Cardiac fibroblast (primary cell): ENCODE measurements at regions not wholly inside any gene's neighbourhood (a gene's known extent, or its start where the extent isn't known, plus 50 kb on each side); places are given as distances from the start of the nearest gene placed in this dataset.

Source experiments
- DNase-seq, 2 donors: peaks; one replicate each; pipeline versions ENCODE4 v3.0.0 to v3.0.0-alpha.2; 2010; ENCODE audit warnings: low read depth in 2 of 2
- H3K4me3 ChIP-seq, 2 donors: replicated peaks in 1 of 2; 1 replicate in 1 of 2; 2 replicates in 1 of 2; pipeline ENCODE4 v1.5.1; 2011; ENCODE audit warnings: low read depth in 2 of 2, low read length in 2 of 2, mild to moderate bottlenecking in 2 of 2, moderate library complexity in 1 of 2
- TF ChIP-seq, protein P1 (sequence below): IDR thresholded peaks from one replicate; pipeline ENCODE4 v1.5.1; 2011; ENCODE audit warnings: low read depth, mild to moderate bottlenecking, low read length, inconsistent platforms

DNA sequence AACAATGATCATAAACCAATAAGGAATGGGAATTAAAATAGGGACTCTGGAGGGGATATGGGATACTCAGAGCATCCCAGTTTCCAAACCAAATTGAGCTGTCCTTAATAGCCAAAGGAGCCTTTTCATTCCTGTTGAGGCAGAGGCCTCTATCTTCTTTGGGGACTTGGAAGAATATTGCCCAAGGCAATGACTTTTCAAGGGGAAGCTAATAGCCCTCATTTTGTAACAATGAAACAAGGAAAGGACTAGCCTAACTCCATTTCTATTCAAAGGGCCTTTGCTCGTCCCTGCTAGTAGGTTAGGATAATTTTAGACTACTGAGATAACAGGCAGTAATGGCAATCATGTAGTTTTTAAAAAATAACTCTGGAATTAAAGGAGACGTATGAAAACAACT is 789.8 kb upstream of the SLITRK5 start:
- no peak overlapping the region for H3K4me3 ChIP-seq
- TF ChIP-seq, protein P1, sequence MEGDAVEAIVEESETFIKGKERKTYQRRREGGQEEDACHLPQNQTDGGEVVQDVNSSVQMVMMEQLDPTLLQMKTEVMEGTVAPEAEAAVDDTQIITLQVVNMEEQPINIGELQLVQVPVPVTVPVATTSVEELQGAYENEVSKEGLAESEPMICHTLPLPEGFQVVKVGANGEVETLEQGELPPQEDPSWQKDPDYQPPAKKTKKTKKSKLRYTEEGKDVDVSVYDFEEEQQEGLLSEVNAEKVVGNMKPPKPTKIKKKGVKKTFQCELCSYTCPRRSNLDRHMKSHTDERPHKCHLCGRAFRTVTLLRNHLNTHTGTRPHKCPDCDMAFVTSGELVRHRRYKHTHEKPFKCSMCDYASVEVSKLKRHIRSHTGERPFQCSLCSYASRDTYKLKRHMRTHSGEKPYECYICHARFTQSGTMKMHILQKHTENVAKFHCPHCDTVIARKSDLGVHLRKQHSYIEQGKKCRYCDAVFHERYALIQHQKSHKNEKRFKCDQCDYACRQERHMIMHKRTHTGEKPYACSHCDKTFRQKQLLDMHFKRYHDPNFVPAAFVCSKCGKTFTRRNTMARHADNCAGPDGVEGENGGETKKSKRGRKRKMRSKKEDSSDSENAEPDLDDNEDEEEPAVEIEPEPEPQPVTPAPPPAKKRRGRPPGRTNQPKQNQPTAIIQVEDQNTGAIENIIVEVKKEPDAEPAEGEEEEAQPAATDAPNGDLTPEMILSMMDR = no peak

DNA sequence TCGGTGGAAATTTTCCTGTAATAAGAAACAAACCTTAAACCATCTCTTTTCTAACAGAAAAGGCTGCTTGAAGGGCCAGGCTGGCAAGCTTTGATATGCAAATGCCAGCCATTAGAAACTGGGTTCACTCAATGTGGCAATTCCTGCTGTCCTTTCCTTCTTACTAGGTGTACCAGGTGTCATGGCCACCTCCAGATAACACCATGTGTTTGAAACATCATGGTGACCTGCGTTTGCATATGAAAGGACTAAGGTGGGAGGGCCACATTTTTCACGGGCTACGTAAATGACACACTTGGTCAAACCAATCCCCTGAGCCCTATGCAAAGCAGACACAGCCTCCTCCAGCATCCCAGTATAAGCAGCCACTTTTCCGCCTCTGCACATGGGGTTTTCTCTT is 789.1 kb upstream of the SLITRK5 start:
- TF ChIP-seq, protein P1 = no peak

More for the DNA sequence above, 789.8 kb upstream of the SLITRK5 start:
- DNase-seq = no peak

DNA sequence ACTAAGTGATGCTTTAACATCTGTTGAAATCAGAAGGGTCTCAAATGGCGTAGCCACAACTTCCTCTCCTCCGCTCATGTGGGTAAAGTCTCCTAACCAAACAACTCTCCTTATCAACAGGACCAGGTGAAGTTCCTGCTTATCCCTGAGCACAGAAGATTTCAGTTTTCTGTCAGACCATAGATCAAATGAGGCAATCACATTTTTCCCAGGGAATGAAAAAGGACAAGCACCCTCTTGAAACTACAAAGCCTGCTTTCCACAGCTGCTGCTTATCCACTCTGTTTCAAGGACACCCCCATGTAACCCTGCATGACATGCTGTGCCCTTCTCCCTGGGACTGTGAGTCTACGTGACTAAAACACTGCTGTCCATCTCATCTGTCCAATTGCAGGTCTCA is 788.3 kb upstream of the SLITRK5 start:
- no peak for DNase-seq
- TF ChIP-seq, protein P1 = no peak
- no peak overlapping the region for H3K4me3 ChIP-seq

More for the DNA sequence above, 789.1 kb upstream of the SLITRK5 start:
- DNase-seq = no peak
- no peak overlapping the region for H3K4me3 ChIP-seq

DNA sequence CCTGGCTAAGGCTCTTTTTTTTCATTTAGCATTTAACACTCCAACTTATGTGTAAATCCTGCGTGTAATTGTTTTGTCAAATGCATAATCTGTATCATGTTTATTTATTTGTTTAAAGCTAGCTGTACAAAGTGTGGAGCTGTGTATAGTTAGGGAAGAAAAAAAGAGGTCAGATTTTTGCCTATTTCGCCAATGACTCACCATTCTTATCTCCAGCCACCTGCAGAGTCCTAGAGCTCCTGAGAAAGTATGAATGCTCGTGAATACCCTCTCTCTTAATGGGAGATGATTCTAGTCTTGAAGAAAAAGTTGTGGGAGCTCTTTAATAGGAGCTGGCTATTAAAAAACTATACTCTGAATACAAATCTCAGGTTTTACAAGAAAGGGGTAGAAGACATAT is 778.8 kb upstream of the SLITRK5 start:
- no peak overlapping the region for H3K4me3 ChIP-seq
- TF ChIP-seq, protein P1 = no peak
- DNase-seq = no peak

DNA sequence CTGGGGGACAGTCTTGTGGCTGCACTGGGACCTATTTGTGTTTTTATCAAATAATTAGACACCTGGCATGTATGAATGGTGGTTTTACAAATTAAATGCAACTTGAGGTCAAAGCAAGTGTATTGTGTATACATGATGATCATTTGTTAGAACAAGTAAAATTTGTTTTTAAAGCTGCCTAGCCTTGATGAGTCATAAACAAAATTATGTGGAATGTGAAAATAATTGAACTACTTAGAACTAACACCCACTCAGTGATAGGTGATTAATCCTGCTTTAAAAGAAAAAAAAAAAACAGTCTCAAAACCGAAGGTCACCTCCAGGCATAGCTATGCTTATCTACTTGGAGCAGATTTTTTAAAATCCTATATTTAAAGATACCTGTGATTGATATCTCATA is 770.3 kb upstream of the SLITRK5 start:
- DNase-seq = no peak
- TF ChIP-seq, protein P1 = no peak
- no peak overlapping the region for H3K4me3 ChIP-seq

DNA sequence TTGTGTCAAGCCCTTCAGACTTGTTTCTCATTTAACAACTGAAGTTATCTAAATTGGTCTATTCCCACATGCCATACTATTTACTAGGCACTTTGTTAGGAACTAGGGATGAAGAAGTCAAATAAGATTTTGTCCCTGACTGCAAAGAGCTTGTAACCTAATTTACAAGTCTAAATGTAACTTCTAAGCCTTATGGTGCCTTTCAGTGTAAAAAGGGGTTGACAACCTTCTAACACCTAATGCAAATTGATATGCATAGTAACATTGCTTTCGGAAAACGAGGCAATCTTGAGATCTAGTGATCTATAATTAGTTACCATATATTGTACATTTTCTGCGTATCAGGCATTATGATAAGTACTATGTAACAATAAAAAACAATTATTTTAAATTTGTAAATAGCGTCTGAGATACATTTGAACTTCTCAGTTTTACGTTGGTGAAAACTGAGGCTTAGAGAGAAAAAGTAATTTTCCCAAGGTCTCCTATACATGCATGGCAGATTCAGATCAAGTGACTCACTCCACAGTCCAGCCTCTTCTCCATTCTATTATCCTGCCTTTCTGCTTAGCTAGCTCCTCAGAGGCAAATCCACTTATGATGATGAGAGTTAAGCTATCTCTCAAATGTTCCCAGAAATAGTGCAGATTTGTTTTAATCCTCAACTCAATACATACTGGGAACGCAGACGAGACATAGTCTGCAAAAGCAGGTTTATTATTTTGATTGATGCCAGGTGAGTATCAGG is 764.9 kb upstream of the SLITRK5 start:
- DNase-seq = no peak
- TF ChIP-seq, protein P1 = no peak
- H3K4me3 ChIP-seq = no peak overlapping the region

DNA sequence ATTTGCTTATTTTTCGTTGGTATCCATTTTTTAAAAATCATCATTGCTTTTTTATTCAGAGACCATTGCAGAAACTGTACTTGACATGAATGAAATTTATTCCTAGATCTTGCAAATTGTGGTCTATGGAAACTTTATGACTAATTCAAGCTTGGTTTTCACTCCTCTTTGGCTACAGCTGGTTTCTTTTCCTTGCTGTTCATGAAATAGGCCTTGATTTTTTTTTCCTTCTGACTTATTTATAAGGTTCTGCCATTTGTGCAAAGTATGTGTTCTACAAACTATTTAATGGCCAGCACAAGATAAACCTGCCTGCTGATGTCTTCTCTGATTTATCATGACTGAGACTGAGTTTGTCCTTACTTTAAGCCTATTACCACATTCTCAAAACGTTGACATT is 764.0 kb upstream of the SLITRK5 start:
- H3K4me3 ChIP-seq = no peak overlapping the region
- no peak for DNase-seq
- TF ChIP-seq, protein P1 = no peak
